H1 (cell line): ENCODE measurements at regions not wholly inside any gene's neighbourhood (a gene's known extent, or its start where the extent isn't known, plus 50 kb on each side); places are given as distances from the start of the nearest gene placed in this dataset.

Source experiments
- CREB1 ChIP-seq: IDR thresholded peaks from 2 replicates; pipeline ENCODE4 v1.6.1; 2012; ENCODE audit warnings: inconsistent platforms
- CTCF ChIP-seq, 3 experiments: IDR thresholded peaks; 1 replicate in 2 of 3; 2 replicates in 1 of 3; pipeline versions ENCODE4 v1.5.1 to v1.6.1; 2011; ENCODE audit warnings: low read length in 3 of 3, mild to moderate bottlenecking in 3 of 3, inconsistent platforms in 2 of 3, low read depth in 1 of 3, moderate library complexity in 1 of 3; ENCODE audit not compliant: insufficient read depth in 1 of 3; ENCODE audit errors: control extremely low read depth in 1 of 3
- GABPA ChIP-seq: IDR thresholded peaks from 2 replicates; pipeline ENCODE4 v1.6.1; 2011; ENCODE audit warnings: mild to moderate bottlenecking, low read length, moderate library complexity, borderline replicate concordance; ENCODE audit not compliant: insufficient read depth
- KDM1A ChIP-seq: fragments of 200-600, 300-600 bp; sonication (generic); IDR thresholded peaks from 2 replicates; pipeline ENCODE4 v1.7.1; 2016; ENCODE audit warnings: mild to moderate bottlenecking, low read length, borderline replicate concordance
- MAX ChIP-seq: IDR thresholded peaks from 2 replicates; pipeline ENCODE4 v1.6.1; 2012; ENCODE audit warnings: inconsistent platforms
- POLR2A ChIP-seq, 2 experiments: IDR thresholded peaks; 1 replicate in 1 of 2; 2 replicates in 1 of 2; pipeline ENCODE4 v1.6.1; 2011; ENCODE audit warnings: low read depth in 2 of 2, low read length in 2 of 2, mild to moderate bottlenecking in 2 of 2; ENCODE audit errors: control extremely low read depth in 1 of 2
- POLR2AphosphoS5 ChIP-seq: IDR thresholded peaks from 2 replicates; pipeline ENCODE4 v1.6.1; 2011; ENCODE audit warnings: low read depth, low read length
- RNF2 ChIP-seq: fragments of 200-900, 300-1000 bp; sonication (generic); IDR thresholded peaks from 2 replicates; pipeline ENCODE4 v1.7.1; 2016; ENCODE audit warnings: borderline replicate concordance, low read depth, mild to moderate bottlenecking, antibody characterized with exemption, low read length; ENCODE audit not compliant: poor library complexity, severe bottlenecking; ENCODE audit errors: missing control alignments
- SRF ChIP-seq: IDR thresholded peaks from 2 replicates; pipeline ENCODE4 v1.6.1; 2011; ENCODE audit warnings: mild to moderate bottlenecking, low read depth, low read length, moderate library complexity
- YY1 ChIP-seq: IDR thresholded peaks from 2 replicates; pipeline ENCODE4 v1.6.1; 2011; ENCODE audit warnings: low read depth, mild to moderate bottlenecking, low read length
- ZNF274 ChIP-seq: IDR thresholded peaks from 2 replicates; pipeline ENCODE4 v1.7.0; 2012; ENCODE audit warnings: low read length, borderline replicate concordance; ENCODE audit errors: extremely low read depth

GRCh38 chr17:72511242-72511641 is 390.4 kb downstream of the SOX9 start:
- TF ChIP-seq YY1, result no peak
- TF ChIP-seq CTCF (IDR thresholded peaks at IDR 0.05; ENCODE audit: control extremely low read depth in 1 of 3, insufficient read depth in 1 of 3, low read depth in 1 of 3, low read length in 3 of 3), result no peak
- no peak for TF ChIP-seq GABPA
- TF ChIP-seq SRF, result no peak
- TF ChIP-seq RNF2, result no peak
- no peak for TF ChIP-seq KDM1A
- TF ChIP-seq CREB1, result no peak
- no peak for TF ChIP-seq POLR2A (IDR thresholded peaks at IDR 0.05; ENCODE audit: control extremely low read depth in 1 of 2, low read depth in 2 of 2, low read length in 2 of 2)
- TF ChIP-seq ZNF274, result no peak
- TF ChIP-seq MAX, result no peak
- no peak for TF ChIP-seq POLR2AphosphoS5
